ENCODE measurements at regions not wholly inside any gene's neighbourhood (a gene's known extent, or its start where the extent isn't known, plus 50 kb on each side); places are given as distances from the start of the nearest gene placed in this dataset.

DNA sequence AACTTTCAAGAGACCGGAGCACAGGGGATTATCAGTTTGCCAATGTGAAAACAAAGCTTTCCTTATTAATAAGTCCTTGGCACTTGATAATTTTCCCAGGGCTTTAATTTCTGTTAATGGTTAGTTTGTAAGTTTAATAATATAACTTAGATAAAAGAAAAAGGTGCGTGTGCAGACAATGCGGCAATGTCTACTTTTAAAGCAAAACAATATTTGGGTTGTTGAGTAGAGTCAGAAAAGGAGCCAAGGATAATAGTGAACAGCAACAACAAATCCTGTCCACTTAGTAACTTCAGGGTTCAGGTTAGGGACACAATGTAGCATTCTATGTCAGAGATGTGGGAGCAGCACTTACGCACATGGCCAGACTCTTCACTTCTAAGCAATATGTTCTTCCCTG lies 469.6 kb upstream of the NFIA start:
- TF ChIP-seq ZFX (IDR thresholded peaks at IDR 0.05; ENCODE audit: borderline replicate concordance), result no peak
- TF ChIP-seq, protein P1, sequence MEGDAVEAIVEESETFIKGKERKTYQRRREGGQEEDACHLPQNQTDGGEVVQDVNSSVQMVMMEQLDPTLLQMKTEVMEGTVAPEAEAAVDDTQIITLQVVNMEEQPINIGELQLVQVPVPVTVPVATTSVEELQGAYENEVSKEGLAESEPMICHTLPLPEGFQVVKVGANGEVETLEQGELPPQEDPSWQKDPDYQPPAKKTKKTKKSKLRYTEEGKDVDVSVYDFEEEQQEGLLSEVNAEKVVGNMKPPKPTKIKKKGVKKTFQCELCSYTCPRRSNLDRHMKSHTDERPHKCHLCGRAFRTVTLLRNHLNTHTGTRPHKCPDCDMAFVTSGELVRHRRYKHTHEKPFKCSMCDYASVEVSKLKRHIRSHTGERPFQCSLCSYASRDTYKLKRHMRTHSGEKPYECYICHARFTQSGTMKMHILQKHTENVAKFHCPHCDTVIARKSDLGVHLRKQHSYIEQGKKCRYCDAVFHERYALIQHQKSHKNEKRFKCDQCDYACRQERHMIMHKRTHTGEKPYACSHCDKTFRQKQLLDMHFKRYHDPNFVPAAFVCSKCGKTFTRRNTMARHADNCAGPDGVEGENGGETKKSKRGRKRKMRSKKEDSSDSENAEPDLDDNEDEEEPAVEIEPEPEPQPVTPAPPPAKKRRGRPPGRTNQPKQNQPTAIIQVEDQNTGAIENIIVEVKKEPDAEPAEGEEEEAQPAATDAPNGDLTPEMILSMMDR (IDR thresholded peaks at IDR 0.05), result no peak
